Neural progenitor cell (in vitro differentiated cells): ENCODE measurements at regions not wholly inside any gene's neighbourhood (a gene's known extent, or its start where the extent isn't known, plus 50 kb on each side); places are given as distances from the start of the nearest gene placed in this dataset.

Source experiments
- EZH2 ChIP-seq: fragments of 200-600 bp; sonication (generic); IDR thresholded peaks from 2 replicates; pipeline ENCODE4 v1.6.1; 2017; ENCODE audit warnings: antibody characterized with exemption, mild to moderate bottlenecking, moderate library complexity
- TF ChIP-seq, protein P1 (sequence below): fragments of 200-600 bp; sonication (generic); IDR thresholded peaks from 2 replicates; pipeline ENCODE4 v1.5.1; 2017; ENCODE audit warnings: antibody characterized with exemption, mild to moderate bottlenecking

DNA sequence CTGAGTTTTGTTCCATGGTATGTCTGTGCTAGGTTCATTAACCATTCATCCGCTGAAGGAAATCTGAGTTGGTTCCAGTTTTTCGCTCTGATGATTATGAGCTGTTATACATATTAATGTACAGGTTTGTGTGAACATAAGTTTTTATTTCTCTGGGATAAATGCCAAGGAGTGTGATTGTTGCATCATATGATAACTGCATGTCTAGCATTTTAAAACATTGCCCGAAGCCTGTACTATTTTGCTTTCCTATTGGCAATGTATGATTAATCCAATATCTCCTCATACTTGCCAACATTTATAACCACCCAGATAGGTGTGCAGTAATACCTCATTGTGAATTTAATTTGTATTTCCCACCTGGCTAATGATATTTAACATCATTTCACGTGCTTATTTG, 322.7 kb downstream of the ZNF326 start:
- TF ChIP-seq, protein P1, sequence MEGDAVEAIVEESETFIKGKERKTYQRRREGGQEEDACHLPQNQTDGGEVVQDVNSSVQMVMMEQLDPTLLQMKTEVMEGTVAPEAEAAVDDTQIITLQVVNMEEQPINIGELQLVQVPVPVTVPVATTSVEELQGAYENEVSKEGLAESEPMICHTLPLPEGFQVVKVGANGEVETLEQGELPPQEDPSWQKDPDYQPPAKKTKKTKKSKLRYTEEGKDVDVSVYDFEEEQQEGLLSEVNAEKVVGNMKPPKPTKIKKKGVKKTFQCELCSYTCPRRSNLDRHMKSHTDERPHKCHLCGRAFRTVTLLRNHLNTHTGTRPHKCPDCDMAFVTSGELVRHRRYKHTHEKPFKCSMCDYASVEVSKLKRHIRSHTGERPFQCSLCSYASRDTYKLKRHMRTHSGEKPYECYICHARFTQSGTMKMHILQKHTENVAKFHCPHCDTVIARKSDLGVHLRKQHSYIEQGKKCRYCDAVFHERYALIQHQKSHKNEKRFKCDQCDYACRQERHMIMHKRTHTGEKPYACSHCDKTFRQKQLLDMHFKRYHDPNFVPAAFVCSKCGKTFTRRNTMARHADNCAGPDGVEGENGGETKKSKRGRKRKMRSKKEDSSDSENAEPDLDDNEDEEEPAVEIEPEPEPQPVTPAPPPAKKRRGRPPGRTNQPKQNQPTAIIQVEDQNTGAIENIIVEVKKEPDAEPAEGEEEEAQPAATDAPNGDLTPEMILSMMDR: no peak
- no peak for TF ChIP-seq EZH2
